HG03432 (cell line): ENCODE measurements at regions not wholly inside any gene's neighbourhood (a gene's known extent, or its start where the extent isn't known, plus 50 kb on each side); places are given as distances from the start of the nearest gene placed in this dataset.

ENCODE experiments used
- ATAC-seq: cut with Tn5 transposase; IDR thresholded peaks from one replicate; pipeline ENCODE4 v1.9.1; 2021; ENCODE audit warnings: mild to moderate bottlenecking, moderate library complexity; ENCODE audit not compliant: unreplicated experiment

DNA sequence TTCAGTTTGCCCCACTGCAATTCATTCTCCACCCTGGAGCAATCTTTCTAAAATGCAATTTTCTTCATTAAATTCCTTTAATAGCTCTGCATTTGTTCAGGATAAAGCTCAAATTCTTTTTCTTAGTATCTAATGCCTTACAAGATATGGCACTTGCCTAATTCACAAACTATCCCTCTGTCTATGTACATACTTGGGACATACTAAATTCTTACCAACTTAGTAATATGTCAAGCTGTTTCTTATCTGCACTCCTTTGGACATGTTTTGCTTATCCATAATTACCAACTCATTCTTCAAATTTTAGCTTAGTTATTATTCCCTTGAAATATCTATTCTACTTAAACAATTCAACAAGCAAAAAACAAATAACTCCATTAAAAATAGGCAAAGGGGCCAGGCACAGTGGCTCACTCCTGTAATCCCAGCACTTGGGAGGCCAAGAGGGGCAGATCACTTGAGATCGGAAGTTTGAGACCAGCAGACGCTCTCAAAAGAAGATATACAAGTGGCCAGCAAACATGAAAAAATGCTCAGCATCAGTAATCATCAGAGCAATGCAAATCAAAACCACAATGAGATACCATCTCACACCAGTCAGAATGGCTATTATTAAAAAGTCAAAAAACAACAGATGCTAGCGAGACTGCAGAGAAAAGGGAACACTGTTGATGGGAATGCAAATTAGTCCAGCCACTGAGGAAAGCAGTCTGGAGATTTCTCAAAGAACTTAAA lies 96.9 kb downstream of the FAM76B start:
- ATAC-seq = peak; percentile 66

DNA sequence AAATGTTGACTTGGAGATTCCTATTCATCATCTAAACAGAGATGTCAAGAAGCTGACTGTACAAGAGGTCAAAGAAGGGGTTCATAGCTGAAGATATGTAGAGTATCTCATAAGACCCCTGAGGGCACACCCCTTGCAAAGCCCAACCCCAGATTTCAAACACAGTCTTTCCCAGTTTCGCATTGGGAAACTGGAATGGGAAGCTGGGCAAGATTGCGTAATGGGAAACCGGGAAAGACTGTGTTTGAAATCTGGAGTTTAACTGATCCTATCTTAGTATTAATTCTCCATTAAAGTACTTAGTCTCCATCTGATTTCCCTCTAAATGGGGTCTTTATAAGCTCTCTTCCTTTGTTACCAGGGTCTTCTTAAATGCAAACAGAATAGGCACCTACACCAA lies 99.5 kb downstream of the FAM76B start:
- no peak for ATAC-seq

DNA sequence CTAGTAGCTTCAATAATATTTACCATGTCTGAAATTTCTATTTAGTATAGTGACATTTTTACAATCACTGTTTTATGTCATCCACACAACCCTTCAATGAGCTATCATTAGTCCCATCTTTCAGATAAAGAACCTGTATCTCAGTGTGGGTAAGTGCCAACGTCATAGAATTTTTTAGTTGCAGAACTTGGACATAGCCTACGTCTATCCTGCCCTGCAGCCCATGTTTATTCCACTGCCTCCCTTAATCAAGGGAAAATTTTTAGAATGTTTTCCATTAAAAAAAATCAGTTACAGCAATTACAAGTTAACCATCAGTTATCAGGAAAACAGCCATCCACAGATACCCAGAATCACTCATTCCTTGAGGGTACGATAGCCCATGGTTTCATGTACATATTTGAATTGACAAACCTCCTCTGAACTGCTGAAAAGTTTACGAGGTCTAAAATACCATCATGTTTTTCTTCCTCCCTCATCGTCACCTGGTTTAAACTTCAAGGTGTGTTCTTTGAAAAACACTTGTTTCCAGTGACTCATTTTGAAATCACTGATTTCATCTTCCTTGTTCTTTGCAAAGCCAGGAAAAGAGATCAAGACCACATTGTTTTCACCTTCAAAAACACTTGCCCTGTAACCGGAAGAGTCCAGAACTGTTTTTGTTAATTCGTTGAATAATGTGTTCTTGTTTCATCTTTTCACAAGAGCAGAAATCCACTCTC lies 100.9 kb downstream of the FAM76B start:
- ATAC-seq = no peak

DNA sequence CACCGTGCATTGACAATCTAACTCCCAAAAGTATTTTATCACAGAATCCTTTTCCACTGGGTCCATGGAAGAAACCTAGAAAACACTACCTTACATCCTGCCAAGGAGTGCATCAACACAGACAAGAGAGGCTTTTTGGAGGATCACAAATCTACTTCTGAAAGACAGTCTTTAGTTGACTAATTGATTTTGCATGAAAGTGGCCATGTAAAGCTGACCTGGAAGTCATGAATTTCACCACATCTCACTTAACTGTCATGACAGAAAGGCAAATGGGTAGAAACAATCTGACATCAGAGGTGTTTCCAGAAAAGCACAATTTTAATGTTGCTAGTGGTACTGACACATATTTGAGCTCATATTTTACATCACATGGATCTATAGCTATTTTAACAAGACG lies 101.6 kb downstream of the FAM76B start:
- no peak for ATAC-seq

DNA sequence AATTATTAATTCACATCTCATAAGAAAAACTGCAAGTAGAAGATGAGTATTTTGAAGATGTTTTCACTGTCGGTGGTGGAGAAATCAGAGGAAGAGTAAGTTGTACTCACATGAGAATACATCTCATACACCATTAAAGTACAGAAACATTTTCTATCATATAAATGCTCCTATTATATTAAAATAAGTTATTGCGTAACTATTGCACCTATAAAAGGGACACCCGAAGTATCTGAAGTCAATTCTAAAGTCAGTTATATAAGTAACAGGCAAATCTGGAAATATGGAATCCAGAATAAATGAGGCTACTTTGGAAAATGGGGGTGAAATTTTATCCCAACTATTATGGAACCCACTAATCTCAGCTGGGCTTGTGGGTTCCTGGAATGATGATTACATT lies 103.3 kb downstream of the FAM76B start:
- ATAC-seq = no peak

DNA sequence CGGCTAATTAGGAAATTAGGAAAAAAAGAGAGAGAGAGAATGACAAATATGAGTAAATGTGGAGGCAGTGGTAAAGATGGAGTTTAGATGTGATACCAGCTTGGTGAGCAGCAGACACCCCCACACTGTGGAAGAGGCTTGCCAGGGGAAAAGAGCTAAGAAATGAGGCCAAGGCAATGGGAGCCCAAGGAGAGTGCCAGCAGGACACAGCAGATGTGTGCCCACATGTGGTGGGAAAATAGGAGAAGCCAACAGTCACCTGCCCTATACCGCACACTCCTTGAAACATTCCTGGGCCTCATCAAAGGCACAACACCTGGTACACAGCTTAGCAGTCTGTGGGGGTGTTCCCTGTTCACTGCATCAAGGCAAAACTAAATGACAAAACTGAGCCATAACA lies 104.9 kb downstream of the FAM76B start:
- ATAC-seq = no peak

DNA sequence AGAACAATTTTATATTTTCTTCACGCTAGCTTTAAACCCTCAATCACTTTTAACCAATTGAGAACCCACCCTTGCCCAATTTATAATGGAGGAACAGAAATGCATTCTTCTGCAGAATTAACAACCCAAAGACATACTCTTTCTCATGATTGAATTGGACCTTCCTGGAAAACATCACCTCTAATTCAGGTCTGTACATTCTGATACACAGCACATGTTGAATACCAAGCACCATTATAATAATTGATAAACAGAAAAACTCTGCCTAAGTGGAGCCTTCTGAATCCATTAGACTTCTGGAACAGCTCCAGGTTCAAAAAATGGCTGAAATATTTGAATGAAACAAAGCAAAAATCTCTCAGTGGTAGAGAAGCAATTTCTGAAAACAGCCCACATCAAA lies 105.4 kb downstream of the FAM76B start:
- ATAC-seq = no peak

DNA sequence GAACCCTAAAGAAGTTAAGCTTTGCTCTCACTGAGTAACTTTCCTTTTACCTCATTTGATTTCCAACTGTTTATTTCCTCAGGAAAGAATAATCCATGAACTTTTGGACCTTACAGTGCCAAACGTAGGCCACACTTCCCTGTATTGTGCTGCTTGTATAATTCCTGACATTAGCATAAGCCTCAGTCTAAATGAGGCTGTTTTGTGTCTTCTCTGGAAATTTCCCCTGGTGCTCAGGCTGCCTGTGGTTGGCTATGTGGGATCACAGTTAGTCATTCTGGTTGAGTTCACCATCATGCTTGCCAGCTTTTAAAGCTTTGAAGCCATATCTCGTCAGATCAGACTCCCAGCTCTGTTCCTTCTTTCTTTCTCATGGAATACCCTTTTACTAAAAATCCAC lies 107.0 kb downstream of the FAM76B start:
- no peak for ATAC-seq

DNA sequence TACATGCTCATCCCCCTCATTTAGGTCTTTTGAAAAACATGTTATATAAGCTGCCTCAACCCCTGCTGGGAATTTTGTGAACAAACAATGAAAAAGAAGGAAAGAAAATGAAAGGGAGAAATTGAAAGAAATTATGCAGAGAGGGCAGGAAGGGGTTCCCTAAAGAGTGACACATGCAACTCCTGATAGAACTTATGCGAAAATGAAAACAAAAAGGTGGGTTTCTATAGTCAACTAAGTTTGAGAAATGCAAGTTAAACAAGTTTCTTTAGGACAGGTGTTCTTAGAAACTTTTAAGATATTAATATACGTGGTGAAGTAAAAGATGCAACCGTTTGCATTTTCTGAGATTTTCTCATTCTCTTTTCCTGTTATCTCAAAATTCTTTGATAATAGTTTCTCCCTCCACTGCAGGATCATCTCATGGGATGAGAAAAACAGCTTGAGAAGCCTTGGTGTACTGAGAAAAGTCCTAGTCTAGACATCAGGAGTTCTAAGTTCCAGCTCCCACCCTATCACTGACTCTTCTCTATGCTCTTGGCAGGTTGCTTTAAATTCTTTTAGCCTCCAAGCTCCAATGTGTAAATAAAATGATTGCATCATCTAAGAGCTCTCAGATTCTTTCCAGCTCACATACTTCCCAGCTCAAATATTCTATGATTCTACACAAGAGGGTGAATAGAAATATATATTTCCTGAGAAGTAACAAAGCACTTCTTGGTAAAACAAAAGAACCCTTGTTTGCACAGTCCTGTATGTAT lies 109.2 kb downstream of the FAM76B start:
- ATAC-seq = peak; percentile 87

DNA sequence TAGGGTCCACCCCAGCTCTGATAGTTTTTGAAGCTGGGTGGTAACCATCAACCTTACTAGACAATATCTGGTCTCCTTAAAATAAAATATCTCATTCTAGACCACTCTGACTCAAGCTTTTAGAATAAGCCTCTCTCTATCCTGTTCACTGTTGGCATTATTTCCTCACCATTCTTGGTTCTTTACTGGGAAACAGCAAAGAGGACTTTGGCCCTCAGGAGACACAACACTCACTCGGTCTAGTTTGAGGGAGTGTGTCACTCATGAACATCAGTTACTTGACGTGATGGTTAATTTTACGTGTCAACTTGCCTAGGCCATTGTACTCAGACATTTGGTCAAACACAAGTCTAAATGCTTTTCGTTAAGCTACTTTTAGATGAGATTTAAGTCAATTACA lies 110.6 kb downstream of the FAM76B start:
- no peak for ATAC-seq

DNA sequence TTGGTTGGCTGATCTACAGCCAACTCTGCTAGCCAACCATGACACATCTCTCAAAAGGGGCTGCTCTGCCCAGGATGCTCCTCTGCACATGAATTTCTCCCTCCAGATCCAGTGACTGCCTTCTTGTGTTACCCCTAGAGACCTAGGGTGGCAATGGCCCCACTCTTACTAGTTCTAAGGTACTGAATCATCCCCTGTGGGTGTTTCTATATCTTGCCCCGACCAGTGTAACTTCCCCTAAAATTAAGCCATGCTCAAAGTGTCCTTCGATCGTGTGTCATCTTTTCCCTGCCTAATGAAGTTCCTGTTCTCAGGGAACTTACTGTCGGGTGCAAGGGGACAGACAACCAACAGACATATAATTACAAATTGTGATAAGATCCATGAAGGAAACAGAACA lies 113.3 kb downstream of the FAM76B start:
- ATAC-seq = no peak

DNA sequence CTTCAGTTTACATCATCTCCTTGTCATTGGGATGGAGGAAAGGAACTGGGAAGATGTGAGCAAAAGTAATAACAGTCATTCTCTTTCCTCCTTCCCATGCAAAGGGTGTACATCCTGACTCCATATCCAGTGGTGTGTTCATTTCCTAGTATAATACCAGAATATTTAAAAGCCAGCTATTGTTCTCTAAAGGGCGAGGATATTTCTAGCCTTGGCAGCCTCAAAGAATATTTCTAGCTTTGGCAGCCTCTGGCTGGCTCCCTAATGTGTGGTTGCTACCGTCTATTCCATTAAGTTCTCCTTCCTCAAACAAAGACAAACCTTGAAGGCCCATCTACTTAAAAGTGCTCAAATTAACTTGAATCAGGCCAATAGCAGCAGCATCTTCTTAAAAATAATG lies 114.0 kb downstream of the FAM76B start:
- ATAC-seq = no peak

DNA sequence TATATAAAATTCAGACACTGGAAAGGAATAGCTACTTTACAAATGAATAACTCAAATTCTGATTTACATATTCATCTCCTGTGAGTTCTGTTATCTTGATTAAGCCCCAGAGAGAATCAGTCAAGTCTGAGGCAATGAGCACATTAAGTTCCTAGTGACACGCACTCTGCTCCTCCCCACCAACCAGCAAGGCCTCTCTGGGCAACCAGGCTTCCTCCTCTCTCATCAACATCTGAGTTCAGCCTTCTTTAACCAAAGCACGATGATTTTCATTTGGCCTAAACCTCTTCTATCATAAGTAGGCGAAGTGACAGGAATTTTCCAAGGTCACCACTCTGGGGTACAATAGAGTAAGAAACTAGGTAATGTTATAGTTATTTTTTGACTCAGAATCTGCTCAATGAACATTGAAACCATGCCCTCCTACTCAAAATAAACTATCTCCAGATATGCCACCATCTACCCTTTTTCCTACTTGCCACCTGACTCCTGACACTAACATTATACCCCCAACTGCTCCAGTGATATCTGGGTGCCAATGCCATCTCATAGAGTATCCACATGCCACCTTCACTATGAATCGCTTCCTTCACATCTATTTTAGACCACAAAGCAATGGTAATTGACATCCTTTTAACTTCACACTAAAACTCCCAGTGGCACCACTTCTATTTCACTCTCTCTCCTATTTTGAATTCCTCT lies 114.8 kb downstream of the FAM76B start:
- no peak for ATAC-seq

DNA sequence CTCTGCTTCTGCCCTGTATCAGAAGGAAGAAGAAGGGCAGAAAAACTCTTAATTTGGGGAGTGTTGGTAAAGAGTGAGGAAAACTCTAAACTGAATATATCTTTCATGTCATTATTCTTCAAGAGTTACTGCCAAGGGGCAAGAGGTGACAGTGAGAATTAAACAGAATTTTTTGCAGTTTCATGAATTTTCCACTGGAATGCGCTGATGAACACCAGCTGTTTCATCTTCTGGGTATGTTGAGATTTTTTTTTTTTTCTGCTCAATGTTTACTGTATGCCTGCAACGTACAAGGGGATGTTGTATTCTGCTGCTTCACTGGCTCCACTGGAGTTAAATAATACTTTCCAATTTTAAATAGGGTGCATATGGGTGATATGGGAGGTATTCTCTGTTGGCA lies 117.8 kb downstream of the FAM76B start:
- ATAC-seq = no peak

DNA sequence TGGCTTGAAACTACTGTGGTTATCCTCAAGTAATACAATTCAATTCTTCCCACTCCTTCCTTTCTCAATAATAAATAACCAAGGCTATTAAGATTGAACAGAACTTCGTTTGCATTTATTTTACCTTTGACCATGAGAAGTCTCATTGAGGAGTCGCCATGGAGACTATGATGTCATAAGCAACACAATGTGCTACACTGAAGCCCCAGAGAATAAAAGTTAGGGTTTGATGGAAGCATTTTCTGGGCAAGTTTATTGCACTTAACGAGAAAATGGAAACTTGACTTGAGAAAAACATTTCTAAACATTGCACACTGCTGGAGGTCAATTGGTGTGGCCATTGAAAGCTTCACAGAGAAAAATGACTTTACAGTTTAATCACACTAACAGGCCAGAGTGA lies 121.5 kb downstream of the FAM76B start:
- no peak for ATAC-seq

DNA sequence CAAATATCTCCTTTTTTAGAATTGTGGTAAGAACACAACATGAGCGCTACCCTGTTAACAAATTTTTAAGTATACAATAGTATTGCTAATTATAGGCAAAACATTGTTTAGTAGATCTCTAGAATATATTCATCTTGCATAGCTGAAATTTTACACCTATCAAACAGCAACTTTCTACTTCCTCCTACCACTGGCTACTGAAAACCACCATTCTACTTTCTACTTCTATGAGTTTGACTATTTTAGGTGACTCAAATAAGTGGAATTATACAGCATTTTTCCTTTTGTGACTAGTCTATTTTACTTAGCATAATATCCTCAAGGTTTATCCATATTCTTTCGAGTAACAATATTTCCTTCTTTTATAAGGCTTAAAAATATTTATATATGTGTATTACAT lies 128.4 kb downstream of the FAM76B start:
- no peak for ATAC-seq

DNA sequence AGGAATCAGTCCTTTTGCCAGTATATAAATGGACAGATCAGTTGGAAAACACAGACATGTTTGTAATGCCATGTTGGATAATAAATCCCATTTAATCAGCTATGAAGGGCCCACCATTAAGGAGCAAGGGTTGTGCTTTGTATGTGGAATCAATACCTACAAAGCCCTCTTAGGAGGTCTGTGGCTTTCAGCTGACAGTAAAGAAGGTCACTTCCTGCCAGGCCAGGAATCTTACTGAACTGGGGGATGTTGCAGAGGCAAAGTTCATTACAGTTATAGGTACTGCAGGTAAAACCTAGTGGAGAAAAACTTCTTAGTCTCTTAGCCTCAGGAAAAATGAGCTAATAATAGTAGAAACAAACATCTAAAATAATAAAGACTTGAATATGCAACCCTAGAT lies 129.5 kb downstream of the FAM76B start:
- no peak for ATAC-seq

DNA sequence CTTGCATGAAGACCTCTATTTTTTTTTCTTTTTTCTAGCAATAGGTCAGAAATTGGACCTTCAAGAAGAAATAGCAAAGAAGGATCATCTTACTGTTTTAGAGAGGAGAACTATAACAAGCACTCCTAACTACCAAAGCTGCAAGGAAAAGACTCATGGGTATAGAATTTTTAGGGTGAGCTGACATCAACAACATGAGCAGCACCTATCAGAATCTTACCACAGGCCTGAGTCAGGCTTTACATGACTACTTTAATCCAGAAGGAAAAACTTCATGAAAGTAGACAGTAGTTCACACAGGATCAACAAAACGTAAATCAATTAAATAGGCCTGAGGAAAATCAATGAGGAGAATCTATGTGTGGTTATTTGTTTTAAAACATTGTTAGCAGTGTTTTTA lies 130.5 kb downstream of the FAM76B start:
- no peak for ATAC-seq

DNA sequence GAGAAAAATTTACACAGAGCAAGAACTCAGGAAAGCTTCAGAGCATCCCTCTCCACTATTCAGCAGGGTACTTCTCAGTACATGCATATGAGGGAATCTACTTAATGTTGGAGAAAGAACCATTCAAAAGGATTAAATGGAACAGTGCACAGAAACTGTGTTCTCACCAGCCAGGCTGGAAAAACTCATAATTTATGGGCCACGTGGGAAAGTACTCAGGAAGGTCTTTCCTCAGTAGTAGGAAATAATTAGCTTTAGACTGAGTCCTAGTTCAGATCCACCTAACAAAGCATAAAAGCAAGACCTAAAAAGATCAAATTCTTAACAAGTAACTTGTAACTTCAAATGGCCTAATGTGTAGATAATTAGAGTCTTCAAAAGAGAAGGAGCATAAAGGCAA lies 134.0 kb downstream of the FAM76B start:
- ATAC-seq = no peak

DNA sequence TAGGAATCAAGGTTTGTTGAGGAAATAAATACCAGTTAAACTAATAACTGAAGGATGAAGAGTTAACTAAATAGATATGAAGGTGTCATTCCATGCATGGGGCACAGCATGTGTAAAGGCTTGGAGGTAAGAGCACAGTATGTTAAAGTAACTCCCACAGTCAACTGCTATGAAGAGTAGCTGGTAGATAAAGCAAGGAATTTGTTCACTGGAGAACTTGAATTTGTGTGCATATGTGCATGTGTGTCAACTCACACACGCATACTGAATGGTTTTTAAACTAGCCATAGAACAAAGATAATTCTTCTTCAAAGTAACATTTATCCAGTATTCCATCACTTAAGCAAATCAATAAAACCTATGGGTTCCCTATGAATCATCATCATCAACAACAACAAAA lies 135.9 kb downstream of the FAM76B start:
- no peak for ATAC-seq

DNA sequence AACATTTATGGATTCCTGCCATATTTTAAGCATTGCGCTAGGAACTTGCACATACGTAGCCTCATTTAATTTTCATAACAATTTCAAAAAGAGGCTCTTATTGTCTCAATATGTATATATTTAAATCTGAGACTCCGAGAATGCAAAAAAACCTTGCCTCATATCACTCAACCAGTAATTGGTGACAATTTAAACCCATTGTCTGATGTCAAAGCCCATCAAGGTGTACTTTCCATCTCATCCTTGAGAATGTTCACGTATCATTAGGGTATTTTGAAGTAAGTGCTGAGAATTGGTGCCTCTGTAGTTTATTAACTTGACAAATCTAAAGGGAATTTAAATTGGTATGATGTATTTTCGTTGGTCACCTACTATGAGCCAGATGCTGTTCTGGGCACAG lies 136.5 kb downstream of the FAM76B start:
- no peak for ATAC-seq
